Panc1 (cell line): ENCODE measurements at regions not wholly inside any gene's neighbourhood (a gene's known extent, or its start where the extent isn't known, plus 50 kb on each side); places are given as distances from the start of the nearest gene placed in this dataset.

ENCODE experiments used
- ATAC-seq: fragments of 200-7000 bp; cut with Tn5 transposase; 2 replicates; pipeline ENCODE4 v1.9.1; 2020; ENCODE audit warnings: mild to moderate bottlenecking, moderate library complexity
- BruUV-seq: library from RNA; stranded (reverse); fragments of 400-500 nt; replicated peaks from 2 replicates; lab custom pipeline; 2021; lab: Mats Ljungman, UMichigan
- CTCF ChIA-PET: fragments of 300-600 bp; sonication (Branson Sonifier 250); formaldehyde crosslinking; loops from one replicate; lab custom pipeline; 2022; ENCODE audit warnings: antibody characterized with exemption; lab: Charles Lee
- POLR2A ChIA-PET: fragments of 300-600 bp; sonication (Branson Sonifier 250); formaldehyde crosslinking; loops from one replicate; lab custom pipeline; 2022; ENCODE audit warnings: antibody characterized with exemption; lab: Charles Lee
- DNase-seq: peaks from one replicate; pipeline ENCODE4 v3.0.0-alpha.2; 2010; ENCODE audit warnings: low read depth, low spot score
- H3K27ac ChIP-seq: 2 replicates; pipeline ENCODE4 v1.5.1; 2011; ENCODE audit warnings: mild to moderate bottlenecking, low read length, inconsistent platforms
- H3K27me3 ChIP-seq: fragments of 200-500 bp; sonication (Bioruptor generic); 2 replicates; pipeline ENCODE4 v1.6.0; 2014; ENCODE audit warnings: low read length, inconsistent platforms; ENCODE audit not compliant: control insufficient read depth, insufficient read depth
- H3K36me3 ChIP-seq: fragments of 200-500 bp; sonication (Bioruptor generic); 2 replicates; pipeline ENCODE4 v1.5.1; 2014; ENCODE audit warnings: inconsistent platforms, mild to moderate bottlenecking, low read length, moderate library complexity; ENCODE audit not compliant: control insufficient read depth, insufficient read depth
- H3K4me1 ChIP-seq: 2 replicates; pipeline ENCODE4 v1.5.1; 2011; ENCODE audit warnings: inconsistent platforms, mild to moderate bottlenecking, low read length, moderate library complexity; ENCODE audit not compliant: control insufficient read depth, insufficient read depth
- H3K4me3 ChIP-seq, 2 experiments: 2 replicates each; pipeline ENCODE4 v1.5.1; 2011 to 2012; ENCODE audit warnings: low read depth in 2 of 2, low read length in 2 of 2, mild to moderate bottlenecking in 2 of 2, inconsistent platforms in 1 of 2, moderate library complexity in 1 of 2
- H3K9me3 ChIP-seq: fragments of 200-500 bp; sonication (Bioruptor generic); 2 replicates; pipeline ENCODE4 v1.5.1; 2014; ENCODE audit warnings: low read depth, mild to moderate bottlenecking, inconsistent platforms, low read length, moderate library complexity; ENCODE audit not compliant: control insufficient read depth, insufficient read depth
- CTCF ChIP-seq: fragments of 450-650 bp; IDR thresholded peaks from 2 replicates; pipeline ENCODE4 v1.5.1; 2017; ENCODE audit warnings: mild to moderate bottlenecking
- POLR2AphosphoS5 ChIP-seq: IDR thresholded peaks from 2 replicates; pipeline ENCODE4 v1.6.1; 2012; ENCODE audit warnings: mild to moderate bottlenecking, low read depth, low read length, moderate library complexity
- REST ChIP-seq, 2 experiments: IDR thresholded peaks; 2 replicates each; pipeline ENCODE4 v1.6.1; 2011 to 2012; ENCODE audit warnings: low read depth in 2 of 2, control low read depth in 1 of 2, low read length in 1 of 2, mild to moderate bottlenecking in 1 of 2, moderate library complexity in 1 of 2; ENCODE audit not compliant: insufficient read depth in 1 of 2
- SIN3A ChIP-seq: IDR thresholded peaks from 2 replicates; pipeline ENCODE4 v1.6.1; 2012; ENCODE audit warnings: low read depth, mild to moderate bottlenecking, low read length, moderate library complexity, borderline replicate concordance; ENCODE audit not compliant: insufficient read depth
- TCF7L2 ChIP-seq: IDR thresholded peaks from 2 replicates; pipeline ENCODE4 v1.6.1; 2011; ENCODE audit warnings: mild to moderate bottlenecking, low read depth, low read length, inconsistent platforms
- in situ Hi-C: cut with HindIII; loops from 2 replicates; pipeline ENCODE4 v1.10.0; 2016; ENCODE audit warnings: low sequenced_read_pairs, low pct_unique_long_range_greater_than_20kb
- intact Hi-C: fragments of 100-400 bp; cut with micrococcal nuclease; formaldehyde crosslinking; loops from one replicate; pipeline ENCODE4 v1.10.0; 2022; ENCODE audit not compliant: unreplicated experiment

GRCh38 chr6:147930745-147931144, 411.9 kb upstream of the SASH1 start:
- POLR2A ChIA-PET: no interaction called here
- H3K9me3 ChIP-seq: no peaks in the 10 kb centered on the region
- no peak for DNase-seq
- intact Hi-C loops: no loop called here
- H3K27me3 ChIP-seq: no peaks in the 10 kb centered on the region
- no peaks in the 10 kb centered on the region for H3K36me3 ChIP-seq
- H3K4me1 ChIP-seq: no peaks in the 10 kb centered on the region
- BruUV-seq: no TSS peak
- no peak overlapping the region for H3K4me3 ChIP-seq
- CTCF ChIA-PET: no interaction called here
- no peak for ATAC-seq
- TF ChIP-seq TCF7L2: no peak
- TF ChIP-seq CTCF: no peak
- in situ Hi-C loops: no loop called here
- H3K27ac ChIP-seq: no peak overlapping the region

GRCh38 chr6:147933224-147933623, 409.4 kb upstream of the SASH1 start:
- POLR2A ChIA-PET: interaction anchor here (0.6 kb wide), 1 partner anchor 72 kb away, joined by 3 read pairs; no protein-coding TSS in a partner anchor
- in situ Hi-C loops: no loop called here
- no peak for DNase-seq
- TF ChIP-seq SIN3A: no peak
- no peak for TF ChIP-seq TCF7L2
- no peak for TF ChIP-seq CTCF
- no peak for TF ChIP-seq POLR2AphosphoS5
- no peak for TF ChIP-seq REST (IDR thresholded peaks at IDR 0.05; ENCODE audit: insufficient read depth in 1 of 2, low read depth in 2 of 2, low read length in 1 of 2)
- Histone ChIP-seq H3K36me3 (no peaks in the 10 kb centered on the region), H3K4me3 (no peak overlapping the region), H3K4me1 (no peaks in the 10 kb centered on the region), H3K27ac (no peak overlapping the region), H3K27me3 (no peaks in the 10 kb centered on the region), H3K9me3 (no peaks in the 10 kb centered on the region)
- CTCF ChIA-PET: no interaction called here
- no TSS peak for BruUV-seq
- intact Hi-C loops: no loop called here
- no peak for ATAC-seq
